AG04449 (cell line): ENCODE measurements at regions not wholly inside any gene's neighbourhood (a gene's known extent, or its start where the extent isn't known, plus 50 kb on each side); places are given as distances from the start of the nearest gene placed in this dataset.

Experiments used
- CTCF ChIA-PET: fragments of 350-600 bp; formaldehyde crosslinking; extraction: SDS; loops from one replicate; lab custom pipeline; 2021; ENCODE audit warnings: antibody characterized with exemption; lab: Yijun Ruan, JAX
- POLR2A ChIA-PET: fragments of 400-600, 350-600 bp; formaldehyde crosslinking; extraction: SDS; loops from one replicate; lab custom pipeline; 2020; ENCODE audit warnings: antibody characterized with exemption, inconsistent platforms; lab: Yijun Ruan, JAX
- DNase-seq: peaks from one replicate; pipeline ENCODE4 v3.0.0-alpha.2; 2010; ENCODE audit warnings: low read depth, low spot score
- H3K4me3 ChIP-seq: 2 replicates; pipeline ENCODE4 v1.5.1; 2011; ENCODE audit warnings: low read depth, mild to moderate bottlenecking, control low read depth, low read length
- CTCF ChIP-seq: IDR thresholded peaks from one replicate; pipeline ENCODE4 v1.5.1; 2011; ENCODE audit warnings: mild to moderate bottlenecking, moderate library complexity, low read length, control low read depth, inconsistent platforms; ENCODE audit not compliant: insufficient read depth; ENCODE audit errors: missing control alignments

- POLR2A ChIA-PET, result no interaction called here
- TF ChIP-seq CTCF, result no peak
- no peak for DNase-seq
- no peak overlapping the region for H3K4me3 ChIP-seq
- CTCF ChIA-PET, result no interaction called here
Measured at GRCh38 chr7:97390052-97390451, 272.6 kb downstream of the SDHAF3 start.

GRCh38 chr7:97390915-97391593 lies 273.6 kb downstream of the SDHAF3 start:
- CTCF ChIA-PET, result no interaction called here
- DNase-seq, result no peak
- TF ChIP-seq CTCF, result no peak
- POLR2A ChIA-PET, result no interaction called here
- no peak overlapping the region for H3K4me3 ChIP-seq

- no peak for TF ChIP-seq CTCF
Measured at GRCh38 chr7:97401398-97401797, 283.9 kb downstream of the SDHAF3 start.

GRCh38 chr7:97405835-97406234 lies 288.3 kb downstream of the SDHAF3 start:
- CTCF ChIA-PET, result no interaction called here
- H3K4me3 ChIP-seq, result no peak overlapping the region
- POLR2A ChIA-PET, result no interaction called here
- DNase-seq, result no peak
- TF ChIP-seq CTCF, result no peak

More at GRCh38 chr7:97401398-97401797, 283.9 kb downstream of the SDHAF3 start:
- H3K4me3 ChIP-seq, result no peak overlapping the region
- POLR2A ChIA-PET, result no interaction called here
- DNase-seq, result no peak
- CTCF ChIA-PET, result no interaction called here

GRCh38 chr7:97407106-97407505 lies 289.6 kb downstream of the SDHAF3 start:
- CTCF ChIA-PET, result no interaction called here
- POLR2A ChIA-PET, result no interaction called here
- no peak for TF ChIP-seq CTCF

GRCh38 chr7:97409346-97409745 lies 291.8 kb downstream of the SDHAF3 start:
- ChIA-PET POLR2A (no interaction called here), CTCF (no interaction called here)
- no peak for TF ChIP-seq CTCF
- no peak overlapping the region for H3K4me3 ChIP-seq
- DNase-seq, result no peak

More at GRCh38 chr7:97407106-97407505, 289.6 kb downstream of the SDHAF3 start:
- DNase-seq, result no peak
- H3K4me3 ChIP-seq, result no peak overlapping the region
